NCI-H510A treated with DMSO at 0.1 percent for 48 hours (cell line): ENCODE measurements at regions not wholly inside any gene's neighbourhood (a gene's known extent, or its start where the extent isn't known, plus 50 kb on each side); places are given as distances from the start of the nearest gene placed in this dataset.

Experiments
- DNase-seq: peaks from one replicate; lab custom pipeline; 2025; lab: John Stamatoyannopoulos, UW

DNA sequence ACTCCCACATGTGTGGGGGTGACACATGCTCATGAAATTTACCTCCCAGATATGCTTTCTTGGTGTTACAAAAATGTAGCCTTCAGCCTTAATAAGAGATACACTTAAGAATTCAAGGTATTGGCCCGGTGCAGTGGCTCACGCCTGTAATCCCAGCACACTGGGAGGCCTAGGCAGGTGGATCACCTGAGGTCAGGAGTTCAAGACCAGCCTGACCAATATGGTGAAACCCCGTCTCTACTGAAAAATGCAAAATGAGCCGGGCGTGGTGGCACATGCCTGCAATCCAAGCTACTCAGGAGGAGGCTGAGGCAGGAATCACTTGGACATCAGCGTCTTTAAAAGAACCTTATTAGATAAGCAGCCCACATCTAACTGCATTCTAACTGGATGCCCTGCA is 614.3 kb upstream of the CDH4 start:
- no peak for DNase-seq

DNA sequence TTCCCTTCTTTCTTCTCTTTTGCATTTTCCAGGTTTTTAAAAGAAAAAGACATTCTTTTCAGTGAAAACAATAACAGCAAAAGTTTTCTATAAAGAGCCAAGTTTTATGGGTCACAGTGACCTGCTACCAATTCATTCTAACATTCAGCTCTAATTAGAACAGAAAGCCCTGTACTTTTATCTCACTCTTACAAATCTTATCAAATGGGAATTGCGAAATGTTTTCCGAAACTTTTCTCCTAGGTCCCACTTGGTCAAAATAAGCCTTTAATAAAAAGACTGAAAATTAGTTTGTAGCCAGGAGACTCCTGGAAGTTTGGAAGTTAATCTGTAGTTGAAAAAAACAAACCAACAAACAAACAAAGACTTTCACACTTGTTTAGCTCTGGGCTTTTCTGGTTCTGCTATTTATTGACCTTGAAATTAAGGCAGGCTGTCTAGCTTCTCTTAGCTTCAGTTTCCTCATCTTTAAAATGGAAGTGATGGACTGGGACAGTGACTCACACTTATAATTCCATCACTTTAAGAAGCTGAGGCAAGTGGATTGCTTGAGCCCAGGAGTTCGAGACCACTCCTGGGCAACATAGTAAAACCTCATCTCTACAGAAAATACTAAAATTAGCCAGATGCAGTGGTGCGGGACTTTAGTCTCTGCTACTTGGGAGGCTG is 613.5 kb upstream of the CDH4 start:
- no peak for DNase-seq

DNA sequence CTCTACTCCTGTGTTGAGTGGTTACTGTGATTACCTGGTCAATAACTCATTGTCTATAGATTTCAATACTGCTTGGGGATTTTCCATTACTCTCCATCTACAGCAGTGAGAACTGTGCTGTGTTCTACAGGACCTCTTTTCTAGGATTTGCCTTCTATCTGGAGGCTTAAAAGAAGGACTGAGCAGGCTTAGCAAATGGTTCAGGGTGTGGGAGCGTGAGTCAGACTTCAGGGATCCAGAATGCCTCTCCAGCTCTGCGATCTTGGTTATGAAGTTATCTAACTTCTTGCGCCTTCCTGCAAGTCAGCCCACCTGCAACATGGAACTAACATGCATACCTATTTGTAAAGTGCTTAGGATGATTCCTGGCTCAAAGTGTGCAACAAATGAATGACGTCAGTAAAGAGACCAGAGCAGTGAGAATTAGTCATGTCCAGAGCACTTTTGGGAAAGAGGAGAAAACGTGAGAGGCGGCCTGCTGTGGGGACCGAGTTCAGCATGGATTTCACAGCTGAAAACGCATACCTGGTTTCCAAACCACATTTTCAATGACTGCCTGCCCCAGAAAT is 610.1 kb upstream of the CDH4 start:
- DNase-seq = no peak

DNA sequence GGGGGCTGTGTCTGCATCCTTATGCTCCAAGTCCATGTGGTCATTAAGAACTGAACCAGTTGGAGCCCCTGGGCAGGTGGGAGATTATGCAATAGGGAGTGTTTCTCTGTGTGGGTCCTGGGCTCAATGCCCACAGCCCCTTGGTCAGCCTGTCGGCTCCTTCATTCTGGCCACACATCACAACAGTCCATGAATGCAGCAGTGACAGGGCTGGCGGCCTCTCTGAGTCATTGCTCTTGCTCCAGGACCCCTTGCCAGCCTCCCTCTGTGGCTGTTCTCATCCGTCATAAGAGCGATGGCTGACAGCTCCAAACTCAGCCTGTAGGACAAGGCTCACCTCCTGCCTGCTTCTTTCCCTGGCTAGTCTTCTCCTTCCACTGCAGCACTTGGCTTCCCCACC is 609.5 kb upstream of the CDH4 start:
- DNase-seq = no peak

DNA sequence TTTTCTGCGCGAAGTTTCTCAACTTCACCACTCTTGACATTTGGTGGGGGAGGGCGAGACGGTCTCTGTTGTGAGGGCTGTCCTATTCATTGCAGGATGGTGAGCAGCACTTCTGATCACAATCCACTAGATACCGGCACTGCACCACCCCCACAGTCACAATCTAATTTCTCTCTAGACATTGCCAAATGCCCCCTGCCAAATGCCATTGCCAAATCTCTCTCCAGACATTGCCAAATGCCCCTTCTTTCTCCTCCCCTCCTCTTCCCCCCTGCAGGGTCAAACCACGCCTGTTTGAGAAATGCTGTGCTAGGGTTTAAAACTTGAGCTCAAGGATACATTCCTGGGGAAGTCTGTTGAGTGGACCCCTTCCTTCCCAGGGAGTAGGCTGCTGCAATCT is 603.5 kb upstream of the CDH4 start:
- DNase-seq = no peak

DNA sequence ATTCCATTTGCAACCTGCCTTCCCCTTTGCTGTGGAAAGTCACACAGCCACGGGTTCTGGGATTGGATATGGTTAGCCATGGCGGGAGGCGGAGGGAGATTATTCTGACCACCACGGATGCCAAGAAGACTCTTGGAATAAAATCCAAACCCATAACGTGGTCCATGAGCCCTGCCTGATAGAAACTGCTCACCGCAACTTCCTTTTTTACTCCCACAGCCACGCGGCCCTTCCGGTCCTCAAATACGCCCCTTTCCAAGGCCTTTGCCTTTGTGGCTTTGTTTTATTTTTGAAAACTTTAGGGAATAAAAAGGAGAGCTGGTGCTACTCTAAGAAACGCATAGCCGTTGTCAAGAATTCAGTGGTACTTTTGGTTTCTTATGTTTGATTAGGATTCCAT is 602.5 kb upstream of the CDH4 start:
- DNase-seq = no peak

DNA sequence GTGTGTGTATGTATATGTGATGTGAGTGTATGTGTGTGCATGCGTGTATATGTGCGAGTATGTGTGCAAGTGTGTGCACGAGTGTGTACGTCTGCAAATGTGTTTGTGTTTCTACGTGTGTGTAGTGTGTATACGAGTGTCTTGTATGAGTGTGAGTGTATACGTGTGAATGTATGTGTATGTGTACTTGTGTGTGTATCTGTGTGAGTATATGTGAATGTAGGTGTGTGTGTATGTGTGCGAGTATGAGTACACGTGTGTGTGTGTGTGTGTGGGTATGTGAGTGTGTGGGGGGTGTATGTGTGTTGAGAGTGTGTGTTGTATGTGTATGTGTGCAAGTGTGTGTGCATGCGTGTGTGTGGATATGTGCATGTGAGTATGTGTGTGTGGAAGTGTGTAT is 602.0 kb upstream of the CDH4 start:
- no peak for DNase-seq

DNA sequence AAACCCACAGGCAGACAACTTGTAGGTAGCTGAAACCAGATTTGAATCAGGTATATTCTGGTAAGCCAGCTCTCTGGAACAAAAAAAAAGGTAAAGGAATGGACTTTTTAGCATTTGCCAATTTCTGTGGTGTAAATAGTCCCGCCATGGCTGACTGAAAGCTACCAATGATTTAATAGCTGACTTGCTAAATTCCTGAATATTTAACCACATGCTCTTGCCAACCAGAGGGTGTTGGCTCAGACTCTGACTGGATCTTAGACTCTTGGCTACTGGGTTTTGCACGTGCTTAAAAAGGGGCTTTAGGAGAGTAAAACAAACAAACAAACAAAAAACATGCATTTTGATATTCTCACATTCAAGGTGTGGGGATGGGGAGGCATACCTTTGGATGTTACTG is 600.0 kb upstream of the CDH4 start:
- no peak for DNase-seq

DNA sequence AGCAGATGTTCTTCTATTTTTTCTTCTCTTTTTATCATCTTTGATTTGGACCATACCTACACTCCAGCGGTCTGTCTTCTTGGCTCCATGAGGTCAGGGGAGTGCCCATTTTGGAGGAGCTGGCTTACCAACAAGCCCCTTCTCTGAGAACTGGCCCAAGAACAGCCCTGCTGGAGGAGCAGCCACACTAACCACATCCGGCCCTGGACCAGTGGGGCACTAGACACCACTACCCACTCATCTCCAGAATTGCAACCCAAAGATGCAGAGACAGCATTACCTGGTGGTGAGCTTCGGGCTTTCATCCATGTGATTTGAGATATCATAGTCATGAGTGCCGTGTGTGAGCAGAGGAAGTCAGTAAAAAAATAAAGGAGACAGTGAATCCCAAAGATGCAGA is 599.4 kb upstream of the CDH4 start:
- DNase-seq = no peak

DNA sequence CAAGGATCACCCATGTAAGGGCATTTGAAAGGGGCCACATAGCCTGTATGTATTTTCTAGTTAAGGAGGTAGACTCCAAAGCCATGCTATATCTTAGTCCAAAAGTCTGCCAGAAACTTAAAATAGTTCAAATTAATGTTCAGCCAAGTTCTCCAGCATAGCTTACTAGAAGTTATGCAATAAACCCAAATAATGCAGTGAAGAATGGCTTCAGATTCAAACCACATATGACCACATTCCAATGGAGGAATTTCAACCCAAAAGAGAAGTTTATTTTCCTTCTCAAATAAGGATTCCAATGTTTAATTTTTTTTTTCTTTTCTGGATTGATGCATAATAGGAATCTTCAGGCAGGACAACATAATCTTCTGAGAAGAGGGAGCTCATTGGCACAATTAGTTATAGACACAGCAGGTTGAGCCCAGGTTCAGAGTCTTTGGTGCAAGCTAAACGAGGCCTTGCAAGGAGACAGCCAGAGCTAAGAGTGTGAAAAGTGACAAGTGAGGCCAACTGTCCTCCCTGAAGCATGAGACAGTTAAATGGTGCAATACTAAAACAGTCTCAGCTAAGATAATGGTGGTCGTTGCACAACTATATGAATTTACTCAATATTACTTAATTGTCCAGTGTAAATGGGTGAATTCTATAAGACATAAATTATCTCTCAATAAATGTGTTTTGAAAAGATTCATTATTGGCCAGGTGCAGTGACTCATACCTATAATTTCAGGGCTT is 598.8 kb upstream of the CDH4 start:
- DNase-seq = no peak

DNA sequence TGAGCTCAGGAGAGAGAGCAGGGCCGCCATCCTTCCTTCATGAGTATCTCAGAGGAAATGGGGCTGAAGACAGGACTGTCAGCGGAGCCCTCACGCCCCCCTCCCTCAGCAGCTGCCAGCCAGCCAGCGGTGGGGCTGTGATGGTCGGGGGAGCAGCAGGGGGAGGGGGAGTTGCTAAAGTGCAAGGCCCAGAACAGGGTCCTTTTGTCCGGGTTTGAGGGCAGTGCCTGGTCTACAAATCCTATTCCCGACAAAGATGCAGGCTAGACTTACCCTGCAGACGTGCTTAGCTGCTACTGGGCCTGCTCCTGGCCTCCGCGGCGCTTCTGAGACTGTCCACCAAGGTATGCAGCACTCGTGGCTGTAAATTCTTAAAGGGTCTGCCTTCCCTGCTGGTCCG is 593.4 kb upstream of the CDH4 start:
- no peak for DNase-seq

DNA sequence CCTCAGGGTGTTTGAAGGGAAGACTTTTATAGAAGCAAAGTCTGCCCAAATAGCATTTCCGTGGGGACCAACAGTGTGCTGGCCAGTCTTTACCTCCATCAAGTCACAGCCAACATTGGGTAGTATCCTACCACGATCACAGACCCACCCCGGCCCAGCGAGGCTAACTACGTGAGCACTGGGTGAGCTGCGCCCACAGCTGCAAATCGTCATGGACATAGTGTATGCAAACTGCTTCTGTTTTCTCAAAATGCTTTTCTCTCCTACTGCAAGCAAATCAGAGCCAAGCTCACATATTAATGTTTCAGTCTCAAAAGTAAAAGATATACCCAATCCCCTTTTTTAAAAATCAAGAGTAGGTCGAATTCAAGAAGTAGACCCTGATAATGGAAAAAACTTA is 592.8 kb upstream of the CDH4 start:
- DNase-seq = no peak

DNA sequence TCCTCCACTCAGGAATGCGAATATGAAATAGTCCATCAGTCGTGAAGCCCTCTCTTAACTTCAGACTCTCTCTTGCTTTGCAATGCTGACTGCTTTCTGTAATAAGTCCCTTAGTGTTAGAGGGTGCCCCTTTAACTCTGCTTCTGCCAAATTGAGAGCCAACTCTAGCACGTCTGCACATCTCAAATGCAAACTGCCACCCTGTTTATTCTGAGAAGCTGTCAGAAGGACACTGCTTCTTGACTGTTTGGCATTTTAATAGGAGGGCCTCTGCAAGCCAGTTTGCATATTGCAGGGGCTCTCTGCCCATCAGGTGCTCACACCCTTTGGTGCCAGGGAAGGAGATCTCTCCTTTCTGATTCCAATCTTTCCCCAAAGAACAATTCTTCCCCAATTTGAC is 589.8 kb upstream of the CDH4 start:
- DNase-seq = no peak

DNA sequence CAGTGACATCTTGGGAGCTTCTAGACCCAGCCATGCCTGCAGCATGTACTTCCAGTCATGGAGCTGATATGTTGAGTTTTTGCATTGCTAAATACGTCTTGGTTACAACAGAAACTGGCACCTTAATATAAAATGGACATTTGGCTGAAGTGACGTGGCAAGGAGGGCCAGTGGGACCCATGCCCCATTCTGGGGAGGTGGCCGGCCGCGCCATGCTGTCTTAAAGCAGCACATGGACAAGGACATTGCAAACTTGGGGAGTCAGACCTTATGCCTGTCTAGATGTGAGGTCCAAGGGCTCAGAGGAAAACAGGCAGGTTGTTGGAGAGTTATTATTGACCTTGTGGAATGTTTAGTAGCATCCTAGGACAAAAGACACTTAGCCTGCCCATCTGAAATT is 588.0 kb upstream of the CDH4 start:
- no peak for DNase-seq

DNA sequence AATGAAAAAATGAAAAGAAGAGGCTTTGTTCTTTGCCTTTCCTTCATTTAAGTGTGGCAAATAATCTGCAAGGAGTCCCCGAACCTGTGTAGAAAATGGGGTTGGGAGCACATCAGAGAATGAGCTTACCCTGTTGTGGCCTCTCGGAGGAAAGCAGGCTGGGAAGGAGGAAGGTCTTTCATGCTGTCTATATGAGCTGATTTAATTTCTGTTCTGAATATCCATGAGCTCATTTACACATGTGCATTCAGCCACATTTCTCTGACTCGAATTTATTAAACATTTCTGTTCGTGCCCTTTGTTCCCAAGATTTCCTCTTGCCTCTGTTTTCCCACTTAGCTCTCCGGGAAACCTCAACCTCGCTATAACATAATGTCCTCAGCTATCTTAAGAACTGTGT is 584.4 kb upstream of the CDH4 start:
- no peak for DNase-seq

DNA sequence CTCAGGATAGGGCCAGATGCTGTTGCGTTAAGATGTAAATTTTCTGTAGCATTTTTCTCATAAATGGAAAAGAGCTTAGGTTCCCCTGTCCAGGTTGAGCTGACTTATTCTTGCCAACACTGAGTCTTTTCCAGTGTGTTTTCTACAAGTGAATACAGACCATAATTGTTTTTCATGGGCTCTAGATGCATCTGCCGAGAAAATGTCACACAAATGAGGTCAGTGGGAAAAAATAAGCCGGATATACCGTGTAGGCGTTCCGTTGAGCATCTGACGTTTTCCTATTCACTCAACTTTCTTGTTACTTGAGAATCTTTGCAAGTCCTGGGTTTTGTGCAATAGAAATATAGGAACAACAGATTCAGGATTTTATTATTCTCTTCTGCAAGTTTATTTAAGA is 582.9 kb upstream of the CDH4 start:
- no peak for DNase-seq

DNA sequence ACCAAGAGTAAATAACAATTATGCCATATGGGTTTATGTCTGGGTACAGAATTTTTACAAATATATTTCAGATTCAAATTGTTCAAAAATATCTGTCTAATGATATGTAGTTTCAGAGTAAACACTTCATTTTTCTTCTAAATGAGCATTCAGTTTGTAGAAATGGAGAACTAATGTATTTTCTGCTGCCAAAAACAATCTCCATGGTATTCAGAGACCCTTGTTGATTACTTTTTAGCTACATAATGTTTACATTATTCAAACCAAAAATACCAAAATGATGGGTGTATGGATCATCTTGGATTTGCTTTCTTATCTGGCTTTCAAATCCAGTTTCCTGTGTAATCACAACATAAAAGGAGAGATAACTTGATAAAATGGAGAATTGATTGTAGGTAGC is 576.0 kb upstream of the CDH4 start:
- DNase-seq = no peak

DNA sequence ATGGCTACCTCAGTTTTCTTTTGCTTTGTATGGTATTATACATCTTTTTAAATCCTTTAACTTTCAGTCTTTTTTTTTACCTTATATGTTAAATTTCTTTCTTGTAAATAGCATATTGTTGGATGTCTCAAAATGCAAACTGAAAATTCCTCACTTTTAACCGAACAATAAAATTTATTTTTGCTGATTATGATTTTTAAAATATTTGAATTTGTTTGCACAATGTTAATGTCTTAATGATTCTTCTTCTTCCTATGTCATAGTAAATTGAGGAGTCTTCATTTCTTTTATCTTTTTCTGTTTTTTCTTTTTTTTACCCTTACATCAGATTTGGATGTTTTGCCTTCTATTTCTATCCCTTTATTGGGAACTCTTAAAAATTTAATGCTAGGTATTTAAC is 574.2 kb upstream of the CDH4 start:
- DNase-seq = no peak

DNA sequence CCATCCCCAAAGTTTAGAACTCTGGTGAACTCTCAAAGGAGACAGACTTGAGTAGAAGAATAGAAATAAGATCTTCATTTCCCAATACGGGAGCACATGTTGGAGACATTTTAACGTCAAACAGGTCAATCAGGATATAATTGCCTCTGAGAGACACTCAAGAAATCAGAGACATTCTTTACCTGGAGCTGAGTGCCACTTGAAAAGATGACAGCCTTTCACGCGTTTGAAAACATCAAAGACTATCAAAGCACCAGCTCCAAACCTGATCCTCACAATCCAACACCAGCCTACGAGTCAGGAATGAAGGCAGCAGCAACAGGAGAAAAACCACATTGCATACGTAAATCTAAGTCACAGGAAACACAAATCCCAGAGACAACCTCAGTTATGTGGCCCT is 571.5 kb upstream of the CDH4 start:
- DNase-seq = no peak

DNA sequence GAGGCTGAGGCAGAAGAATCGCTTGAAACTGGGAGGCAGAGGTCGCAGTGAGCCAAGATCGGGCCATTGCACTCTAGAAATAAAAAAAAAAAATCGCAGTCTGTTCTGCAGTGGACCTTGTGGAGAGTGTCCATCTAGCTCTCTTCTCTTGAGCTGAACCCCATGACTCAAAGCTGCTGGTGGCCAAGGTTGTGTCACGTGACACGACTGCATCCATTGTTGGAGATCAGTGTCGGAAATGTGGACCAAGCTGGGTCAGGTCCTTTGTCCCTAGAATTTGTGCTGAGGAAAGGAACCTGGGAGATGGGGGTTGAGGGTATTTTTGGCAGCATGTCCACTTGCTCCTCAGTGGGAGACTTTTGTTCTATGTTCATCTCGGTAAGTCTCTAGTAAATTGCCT is 564.8 kb upstream of the CDH4 start:
- no peak for DNase-seq

DNA sequence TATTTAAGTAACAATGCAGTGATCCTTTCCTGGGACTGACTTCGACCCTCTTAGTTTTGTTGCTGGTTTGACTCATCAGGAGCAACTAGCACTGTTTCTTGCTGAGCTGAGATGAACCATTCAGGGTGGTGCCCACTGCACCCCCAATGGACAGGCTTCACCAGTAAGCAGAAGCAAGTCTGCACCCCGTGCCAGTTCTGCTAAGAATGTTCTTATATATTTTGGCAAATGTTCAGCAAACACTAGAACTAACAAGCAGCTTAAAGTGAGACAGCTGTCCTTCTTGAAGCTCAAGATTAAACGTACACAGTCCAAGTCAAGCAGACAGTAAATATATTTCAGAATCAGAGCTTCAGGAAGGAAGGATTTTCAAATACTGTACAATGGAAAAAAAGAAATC is 561.3 kb upstream of the CDH4 start:
- no peak for DNase-seq

DNA sequence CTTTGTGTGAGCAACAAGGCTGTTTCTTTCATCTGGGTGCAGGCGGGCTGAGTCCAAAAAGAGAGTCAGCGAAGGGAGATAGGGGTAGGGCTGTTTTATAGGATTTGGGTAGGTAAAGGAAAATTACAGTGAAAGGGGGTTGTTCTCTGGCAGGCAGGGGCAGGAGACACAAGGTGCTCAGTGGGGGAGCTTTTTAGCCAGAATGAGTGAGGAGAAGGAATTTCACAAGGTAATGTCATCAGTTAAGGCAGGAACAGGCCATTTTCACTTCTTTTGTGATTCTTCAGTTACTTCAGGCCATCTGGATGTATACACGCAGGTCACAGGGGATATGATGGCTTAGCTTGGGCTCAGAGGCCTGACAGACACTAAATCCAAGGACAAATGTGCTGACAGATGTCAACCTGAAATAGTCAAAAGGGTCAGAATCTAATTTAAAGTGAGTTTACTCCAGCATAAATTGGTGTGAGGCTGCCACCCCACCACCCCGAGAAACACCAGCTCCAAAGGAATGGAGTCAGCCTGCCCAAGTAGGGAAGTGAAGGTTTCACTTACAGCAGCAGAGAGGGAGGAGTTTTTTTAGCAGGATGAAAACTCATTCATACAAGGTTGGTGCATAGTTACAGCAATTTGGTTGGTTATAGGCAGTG is 560.0 kb upstream of the CDH4 start:
- no peak for DNase-seq

DNA sequence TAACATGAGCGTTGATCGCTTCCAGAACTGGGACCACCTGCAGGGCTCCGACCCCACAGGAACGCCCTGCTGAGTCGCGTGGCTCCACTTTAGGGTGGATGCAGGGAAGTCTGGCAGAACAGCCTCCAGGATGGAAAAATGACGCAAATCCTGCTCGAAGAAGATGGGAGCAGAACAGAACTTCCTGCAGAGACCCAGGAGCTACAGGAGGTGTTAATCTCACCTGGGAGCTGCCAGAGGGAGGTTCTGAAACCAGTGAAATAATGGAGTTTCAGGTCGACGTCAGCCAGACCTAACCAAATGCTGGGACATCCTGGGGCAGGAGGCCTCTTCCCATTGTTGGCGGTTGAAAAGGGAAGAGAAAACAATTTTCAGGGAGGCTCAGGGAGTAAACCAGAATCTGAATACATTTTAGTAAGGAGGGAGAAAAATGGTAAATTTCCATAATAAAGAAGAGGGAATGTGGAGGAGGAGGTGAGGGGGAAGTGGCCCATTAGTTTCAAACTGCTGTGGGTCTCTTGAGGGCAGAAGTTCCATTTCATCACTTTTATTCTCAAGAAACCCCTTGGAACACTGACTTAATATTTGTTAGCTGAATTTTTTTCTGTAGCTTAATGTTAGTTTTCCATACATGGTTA is 558.4 kb upstream of the CDH4 start:
- no peak for DNase-seq
